GM12801 (cell line): ENCODE measurements at regions not wholly inside any gene's neighbourhood (a gene's known extent, or its start where the extent isn't known, plus 50 kb on each side); places are given as distances from the start of the nearest gene placed in this dataset.

Experiments
- CTCF ChIP-seq: IDR thresholded peaks from one replicate; pipeline ENCODE4 v1.5.1; 2011; ENCODE audit warnings: control low read depth; ENCODE audit not compliant: insufficient read length; ENCODE audit errors: extremely low read depth

- no peak for TF ChIP-seq CTCF
Measured at GRCh38 chr6:165854061-165854862, 191.2 kb upstream of the PDE10A start.

- TF ChIP-seq CTCF = no peak
Measured at GRCh38 chr6:165852676-165853075, 189.6 kb upstream of the PDE10A start.

GRCh38 chr6:165850434-165851019 is 187.5 kb upstream of the PDE10A start:
- peak; percentile 57 for TF ChIP-seq CTCF

DNA sequence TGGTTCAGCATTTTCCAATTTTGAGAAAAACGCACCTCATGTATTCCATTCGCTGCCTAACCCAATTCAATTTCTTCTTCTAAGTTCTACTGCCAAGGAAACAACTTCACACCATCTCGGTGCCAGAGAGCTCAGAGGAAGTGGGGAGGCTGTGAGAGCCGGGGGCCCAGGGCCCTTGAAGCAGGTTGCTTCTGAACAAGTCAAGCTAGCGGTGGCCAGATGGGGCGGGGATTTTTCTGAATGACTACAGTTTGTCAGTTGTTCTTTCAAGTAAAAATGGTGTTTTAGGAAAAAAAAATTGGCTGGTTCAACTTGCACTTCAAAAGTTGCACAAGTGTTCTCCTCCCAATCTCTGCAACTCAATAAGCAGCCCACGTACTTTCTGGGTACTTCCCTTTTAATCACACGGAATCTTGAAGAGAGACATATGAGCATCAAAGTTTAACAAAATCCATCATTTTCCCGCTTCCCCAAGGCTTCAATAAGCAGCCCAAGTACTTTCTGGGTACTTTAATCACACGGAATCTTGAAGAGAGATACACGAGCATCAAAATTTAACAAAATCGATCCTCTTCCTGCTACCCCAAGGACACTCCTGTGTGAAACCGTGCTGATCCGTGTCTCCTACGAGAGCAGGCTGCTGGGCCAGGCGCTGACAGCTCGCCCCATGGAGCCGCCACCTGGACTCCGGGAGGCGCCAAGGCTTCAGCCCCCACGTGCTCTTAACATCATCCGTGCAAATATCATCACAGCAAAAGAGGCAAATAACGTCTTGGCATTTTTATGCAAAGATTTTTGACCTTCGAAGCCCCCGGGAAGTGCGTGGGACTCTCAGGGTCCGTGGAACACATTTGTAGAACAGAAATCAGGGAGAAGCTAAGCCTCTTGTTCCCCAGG is 186.7 kb upstream of the PDE10A start:
- no peak for TF ChIP-seq CTCF

- no peak for TF ChIP-seq CTCF
Measured at GRCh38 chr6:165848086-165848426, 185.0 kb upstream of the PDE10A start.

DNA sequence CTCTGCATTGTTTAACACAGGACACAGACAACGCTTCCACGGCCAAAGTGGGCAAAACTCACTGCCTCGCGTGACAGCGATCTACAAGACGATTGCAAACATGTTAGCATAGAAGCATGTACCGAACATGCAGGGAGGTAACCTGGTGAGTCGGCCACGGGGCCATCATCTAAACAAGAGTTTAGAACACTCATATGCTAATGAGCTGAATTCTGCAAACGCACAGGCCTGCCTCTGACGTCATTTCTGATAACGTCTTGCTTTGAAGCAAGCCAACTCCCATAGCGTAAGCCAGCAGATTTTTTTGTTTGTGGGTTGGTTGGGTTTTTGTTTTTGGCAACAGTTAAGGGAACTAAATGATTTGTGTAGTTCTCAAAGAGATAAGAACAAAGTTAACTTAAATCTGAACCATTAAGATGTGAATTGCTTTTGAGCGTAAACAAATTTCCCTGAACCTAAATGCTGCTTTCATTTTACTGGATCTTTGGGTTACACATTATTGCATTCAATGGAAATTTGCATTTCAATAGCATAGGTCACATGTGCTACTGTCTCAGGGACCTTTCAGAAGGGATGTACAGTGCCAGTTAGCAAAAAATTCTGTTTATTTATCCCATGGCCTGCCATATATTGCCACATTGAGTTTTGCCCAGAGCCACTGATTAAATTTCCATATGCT is 184.5 kb upstream of the PDE10A start:
- no peak for TF ChIP-seq CTCF
